ENCODE measurements at regions not wholly inside any gene's neighbourhood (a gene's known extent, or its start where the extent isn't known, plus 50 kb on each side); places are given as distances from the start of the nearest gene placed in this dataset.
A peak's percentile ranks its signal among the peaks of the same experiment; 100 is the strongest.

DNA sequence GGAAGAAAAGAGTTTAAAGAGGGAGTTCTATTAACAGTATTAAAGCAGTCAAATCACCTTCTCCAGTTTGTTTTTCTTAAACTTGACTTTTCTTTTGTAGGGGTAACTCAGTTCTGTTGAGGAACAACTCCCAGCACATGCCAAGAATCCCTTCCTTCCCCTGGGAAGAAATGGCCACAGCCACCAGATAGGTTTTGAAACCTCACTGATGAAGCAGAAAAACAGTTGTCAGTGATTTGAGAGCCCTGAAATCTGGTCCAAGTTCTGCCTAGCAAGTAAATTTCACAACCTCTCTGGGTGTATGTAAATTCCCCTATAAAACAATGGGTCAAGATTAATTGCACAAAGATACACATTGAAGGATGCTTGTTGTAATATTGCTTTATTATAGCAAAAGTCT is 167.1 kb downstream of the DHX15 start:
- peak; percentile 9 for DNase-seq (ENCODE audit: low read depth)

DNA sequence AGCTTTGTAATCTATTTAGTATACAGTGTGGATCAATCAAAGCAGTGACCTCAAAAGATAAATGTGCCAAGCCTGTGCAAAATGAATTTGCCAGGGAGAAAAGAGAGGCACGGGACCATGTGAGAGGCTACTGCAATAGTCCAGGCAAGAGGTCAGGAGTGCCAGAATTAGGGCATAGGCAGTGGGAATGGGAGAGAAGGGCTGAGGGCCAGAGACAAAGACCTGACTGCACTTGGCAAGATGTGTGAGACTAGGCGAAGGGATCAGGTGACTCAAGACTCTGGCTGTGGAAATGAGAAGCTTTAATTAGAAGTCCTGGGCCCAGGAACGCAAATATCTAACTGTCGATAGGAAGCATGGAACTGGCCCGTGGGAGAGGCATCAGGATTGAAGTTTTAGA is 168.1 kb downstream of the DHX15 start:
- no peak for DNase-seq (ENCODE audit: low read depth)

DNA sequence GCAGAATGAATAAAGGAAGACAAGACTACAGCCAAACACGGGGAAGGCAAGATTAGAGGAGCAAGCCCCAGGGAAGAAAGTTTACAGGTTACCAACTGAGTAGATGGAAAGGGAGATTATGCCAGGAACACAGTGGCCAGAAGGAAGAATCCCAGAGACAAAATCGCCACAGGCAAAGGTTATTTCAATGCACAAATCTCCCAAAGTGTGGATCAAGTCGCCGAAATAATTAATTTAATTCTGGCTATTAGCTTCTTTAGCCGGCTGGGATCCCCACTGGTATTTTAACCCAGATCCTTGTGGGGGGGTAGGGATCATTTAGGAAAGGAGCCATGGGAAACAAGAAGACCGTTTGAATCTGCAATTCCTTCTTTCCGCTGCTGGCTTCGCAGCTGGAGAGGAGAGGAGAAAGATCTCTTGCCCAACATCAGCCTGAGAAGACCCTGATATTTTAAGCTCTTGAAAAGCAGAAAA is 171.0 kb downstream of the DHX15 start:
- DNase-seq (ENCODE audit: low read depth): no peak

DNA sequence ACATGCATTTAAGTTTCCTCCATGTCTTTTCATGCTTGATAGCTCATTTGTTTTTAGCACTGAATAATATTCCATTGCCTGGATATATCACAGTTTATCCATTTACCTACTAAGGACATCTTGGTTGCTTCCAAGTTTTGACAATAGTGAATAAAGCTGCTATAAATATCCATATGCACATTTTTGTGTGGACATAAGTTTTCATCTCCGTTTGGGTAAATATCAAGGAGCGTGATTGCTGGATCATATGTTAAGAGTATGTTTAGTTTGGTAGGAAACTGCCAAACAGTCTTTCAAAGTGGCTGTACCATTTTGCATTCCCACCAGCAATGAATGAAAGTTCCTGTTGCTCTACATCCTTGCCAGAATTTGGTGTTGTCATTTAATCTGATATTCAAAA is 172.5 kb downstream of the DHX15 start:
- no peak for DNase-seq (ENCODE audit: low read depth)

DNA sequence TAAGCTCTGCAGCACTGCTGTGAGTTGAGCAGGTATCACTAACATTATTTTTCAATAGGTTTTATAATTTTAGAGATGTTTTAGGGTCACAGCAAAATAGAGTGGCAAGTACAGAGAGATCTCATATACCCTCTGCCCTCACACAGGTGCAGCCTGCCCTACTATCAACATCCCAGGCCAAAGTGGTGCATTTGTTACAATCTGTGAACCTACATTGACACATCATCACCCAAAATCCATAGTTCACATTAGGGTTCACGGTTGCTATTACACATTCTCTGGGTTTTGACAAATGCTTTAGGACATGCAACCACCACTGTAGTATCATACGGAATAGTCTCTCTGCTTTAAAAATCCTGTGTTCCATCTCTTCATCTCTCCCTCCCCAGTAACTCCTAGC is 173.1 kb downstream of the DHX15 start:
- DNase-seq (ENCODE audit: low read depth): no peak

DNA sequence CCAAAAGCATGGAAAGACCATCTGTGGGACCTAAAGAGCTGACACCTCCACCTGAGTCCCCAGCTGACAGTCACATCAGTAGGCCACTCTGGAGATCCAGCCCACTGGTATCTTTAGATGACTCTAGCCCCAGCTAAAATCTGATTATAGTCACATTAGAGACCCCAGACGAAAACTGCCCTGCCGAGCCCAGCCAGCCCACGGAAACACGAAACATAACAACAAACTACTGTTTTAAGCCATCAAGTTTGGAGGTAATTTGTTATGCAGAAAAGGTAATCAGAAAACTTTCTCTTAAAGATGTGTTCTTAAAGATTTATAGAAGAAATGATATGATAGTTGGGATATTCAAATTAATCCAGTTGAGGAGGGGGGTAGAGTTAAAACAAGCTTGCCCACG is 175.7 kb downstream of the DHX15 start:
- no peak for DNase-seq (ENCODE audit: low read depth)

DNA sequence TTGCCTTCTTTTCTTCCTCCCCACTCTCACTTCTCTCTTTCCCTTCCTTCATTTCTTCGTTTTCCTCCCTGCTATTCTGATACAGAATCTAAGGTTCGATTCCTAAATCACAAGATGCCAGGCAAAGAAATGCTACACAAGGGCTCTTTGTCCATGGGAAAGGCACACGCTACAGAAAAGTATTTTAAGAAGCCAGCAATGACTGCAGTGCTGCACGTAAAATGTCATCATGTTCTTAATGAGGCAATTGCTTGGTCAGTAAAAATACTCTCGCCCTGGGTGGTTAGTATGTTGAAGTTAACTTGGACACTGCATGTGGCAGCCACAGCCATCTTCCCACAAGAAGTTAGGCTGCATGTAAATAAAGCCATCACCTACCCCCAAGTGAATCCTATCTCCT is 178.4 kb downstream of the DHX15 start:
- DNase-seq (ENCODE audit: low read depth): no peak

DNA sequence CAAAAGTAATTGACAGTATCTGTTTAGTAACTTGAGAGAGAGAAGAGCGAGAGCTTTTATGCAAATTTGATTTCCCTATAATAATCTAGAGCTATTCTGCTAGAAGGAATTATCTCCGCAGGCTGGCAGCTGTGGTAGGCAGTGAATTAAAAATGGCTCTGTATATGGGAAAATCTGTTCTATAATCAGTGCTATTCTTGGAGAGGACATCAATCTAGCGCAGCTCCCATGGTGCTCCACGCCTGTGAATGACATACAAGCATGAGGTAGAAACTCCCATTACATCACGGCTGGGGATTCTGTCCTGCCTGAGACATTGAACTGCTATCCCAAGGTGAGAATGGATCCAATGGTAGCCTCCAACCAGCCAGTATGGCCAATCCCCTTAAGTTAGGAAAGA is 179.0 kb downstream of the DHX15 start:
- DNase-seq (ENCODE audit: low read depth): no peak

DNA sequence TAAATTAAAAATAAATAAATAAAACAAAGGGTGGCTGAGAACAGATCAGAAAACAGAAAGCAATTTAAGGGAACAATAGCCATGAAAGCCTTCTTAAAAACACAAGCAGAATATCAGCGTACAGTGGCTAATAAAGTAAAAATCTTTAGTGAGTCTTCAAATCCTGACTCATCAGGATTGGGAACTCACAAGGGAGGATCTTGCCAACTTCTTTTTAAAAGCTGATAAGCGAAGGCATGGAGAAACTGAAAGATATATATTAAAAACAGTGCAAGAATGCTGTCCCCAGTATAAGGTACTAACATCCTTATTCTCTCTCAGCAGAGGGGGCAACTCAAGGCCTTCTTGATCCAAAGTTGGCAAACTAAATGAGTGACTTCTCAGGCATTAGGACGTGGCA is 180.1 kb downstream of the DHX15 start:
- DNase-seq (ENCODE audit: low read depth): no peak

DNA sequence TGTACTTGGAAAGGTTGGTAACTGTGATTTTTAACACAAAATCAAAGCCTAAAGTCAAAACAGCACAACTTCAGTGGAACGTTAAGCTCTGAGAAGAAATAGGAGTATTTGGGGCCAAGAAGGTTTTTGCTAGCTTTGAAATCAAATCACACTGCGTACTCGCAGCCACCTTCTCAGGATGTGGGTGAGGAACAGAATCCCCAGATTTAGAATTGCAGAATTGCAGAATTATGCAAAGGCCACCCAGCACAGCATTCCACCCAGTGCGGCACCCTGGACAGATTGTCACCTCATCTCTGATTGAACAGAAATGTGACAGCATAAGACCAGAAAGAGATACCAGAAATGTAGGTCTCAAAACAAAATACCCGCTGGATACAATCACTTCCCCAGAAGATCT is 181.1 kb downstream of the DHX15 start:
- no peak for DNase-seq (ENCODE audit: low read depth)

DNA sequence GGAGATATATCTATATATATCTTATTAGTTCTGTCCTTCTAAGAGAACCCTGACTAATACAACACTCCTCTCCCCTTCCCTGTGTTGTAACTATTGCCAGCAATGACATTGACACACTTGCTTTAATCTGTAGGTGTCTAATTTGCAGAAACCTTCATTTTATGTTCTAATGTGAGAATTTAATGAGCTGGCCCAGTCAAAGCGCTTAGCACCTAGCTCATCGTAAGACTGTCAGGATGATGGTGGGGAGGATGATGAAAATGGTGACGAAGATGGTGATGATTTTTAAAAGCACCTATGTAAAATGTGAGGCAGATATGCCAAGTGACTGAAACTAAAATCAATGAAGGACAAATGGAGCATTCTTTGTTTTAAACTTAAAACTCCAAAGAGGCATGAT is 183.8 kb downstream of the DHX15 start:
- DNase-seq (ENCODE audit: low read depth): no peak

DNA sequence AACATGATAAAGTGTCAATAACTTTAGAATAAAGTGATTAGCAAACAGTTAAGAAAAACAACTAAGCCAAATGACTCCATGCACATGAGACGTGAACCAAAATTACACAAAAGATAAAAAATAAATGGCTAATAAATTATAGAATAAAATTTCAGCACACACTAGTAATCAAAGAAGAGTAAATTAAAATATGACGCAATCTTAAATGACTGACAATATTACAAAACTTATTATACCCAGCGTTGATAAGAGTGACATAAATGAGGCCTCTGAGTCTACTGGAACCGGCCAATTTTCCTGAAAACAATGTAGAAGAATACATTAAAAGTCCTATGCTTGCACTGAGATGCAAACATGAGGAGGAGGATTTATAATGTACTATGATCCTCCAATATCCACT is 187.4 kb downstream of the DHX15 start:
- no peak for DNase-seq (ENCODE audit: low read depth)

DNA sequence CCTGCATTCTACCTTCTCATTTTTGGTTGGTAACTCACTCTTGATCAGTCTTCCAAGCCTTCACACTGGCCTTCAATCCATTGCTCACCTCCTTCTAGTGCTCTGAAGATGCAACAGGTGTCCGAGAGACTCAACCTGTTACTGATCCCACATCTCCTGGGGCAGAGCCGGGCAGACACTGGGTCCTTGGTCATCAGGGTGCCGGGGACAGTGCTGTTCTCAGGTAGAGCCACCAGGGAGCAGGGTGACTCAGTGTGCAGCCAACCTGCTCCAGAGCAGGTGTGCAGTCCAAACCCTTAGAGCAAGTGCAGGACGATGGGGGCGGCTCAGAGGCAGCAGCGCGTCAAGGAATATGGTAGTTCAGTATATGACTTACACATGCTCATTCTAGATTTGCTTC is 188.4 kb downstream of the DHX15 start:
- no peak for DNase-seq (ENCODE audit: low read depth)

DNA sequence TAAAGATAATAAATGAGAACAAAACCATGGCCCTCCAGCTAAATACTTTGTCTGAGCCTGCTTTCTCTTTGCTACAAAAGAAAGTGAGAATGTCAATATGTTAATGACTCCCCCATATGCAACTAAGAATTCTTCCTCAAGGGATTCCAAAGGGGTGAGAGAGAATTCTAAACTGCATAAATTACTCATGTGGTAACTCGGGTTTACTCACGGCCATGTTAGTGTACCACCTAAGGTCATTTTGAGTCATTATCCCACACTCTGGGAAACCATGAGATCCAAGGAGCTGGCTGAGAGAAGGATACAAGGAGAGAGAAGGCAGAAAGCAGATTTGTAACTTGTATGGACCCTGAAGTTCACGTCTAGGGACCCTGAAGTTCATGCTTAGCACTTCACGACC is 190.3 kb downstream of the DHX15 start:
- DNase-seq (ENCODE audit: low read depth): no peak

DNA sequence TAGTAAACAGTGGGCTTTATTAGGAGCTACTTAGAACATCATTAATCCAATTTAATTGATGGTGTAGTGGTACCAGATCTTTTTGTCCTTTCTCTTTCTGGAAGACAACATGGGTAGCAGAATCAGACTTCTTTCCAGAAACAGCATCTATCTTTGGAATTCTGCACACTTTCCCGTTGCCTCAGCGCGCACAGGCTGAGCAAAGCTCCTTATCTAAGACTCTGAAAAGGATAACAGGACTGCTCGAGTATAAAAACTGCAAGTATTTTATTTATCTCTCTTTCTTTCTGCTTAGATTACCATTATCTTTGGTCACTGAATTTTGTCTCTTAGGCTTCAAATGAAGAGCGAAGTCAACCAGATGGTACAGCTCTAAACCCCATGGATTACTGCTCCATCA is 191.7 kb downstream of the DHX15 start:
- DNase-seq (ENCODE audit: low read depth): no peak

DNA sequence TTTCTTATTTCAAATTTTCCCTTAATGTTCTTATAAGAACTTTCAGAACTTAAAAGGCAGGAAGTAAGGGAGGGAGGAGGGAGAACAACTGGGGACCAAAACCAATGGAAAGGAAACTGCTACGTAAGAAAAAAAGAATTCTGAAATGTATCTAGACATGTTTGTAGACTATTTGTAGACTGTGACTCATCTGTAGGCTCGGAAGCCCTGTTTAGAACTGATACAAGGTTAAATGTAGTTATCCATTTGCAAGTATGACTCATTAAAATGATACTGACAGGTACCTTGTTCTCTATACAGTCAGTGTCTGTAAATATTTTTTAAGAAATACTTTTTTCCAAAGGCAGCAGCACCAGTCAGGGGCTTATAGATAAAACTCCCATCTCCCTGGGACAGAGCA is 202.0 kb downstream of the DHX15 start:
- no peak for DNase-seq (ENCODE audit: low read depth)

DNA sequence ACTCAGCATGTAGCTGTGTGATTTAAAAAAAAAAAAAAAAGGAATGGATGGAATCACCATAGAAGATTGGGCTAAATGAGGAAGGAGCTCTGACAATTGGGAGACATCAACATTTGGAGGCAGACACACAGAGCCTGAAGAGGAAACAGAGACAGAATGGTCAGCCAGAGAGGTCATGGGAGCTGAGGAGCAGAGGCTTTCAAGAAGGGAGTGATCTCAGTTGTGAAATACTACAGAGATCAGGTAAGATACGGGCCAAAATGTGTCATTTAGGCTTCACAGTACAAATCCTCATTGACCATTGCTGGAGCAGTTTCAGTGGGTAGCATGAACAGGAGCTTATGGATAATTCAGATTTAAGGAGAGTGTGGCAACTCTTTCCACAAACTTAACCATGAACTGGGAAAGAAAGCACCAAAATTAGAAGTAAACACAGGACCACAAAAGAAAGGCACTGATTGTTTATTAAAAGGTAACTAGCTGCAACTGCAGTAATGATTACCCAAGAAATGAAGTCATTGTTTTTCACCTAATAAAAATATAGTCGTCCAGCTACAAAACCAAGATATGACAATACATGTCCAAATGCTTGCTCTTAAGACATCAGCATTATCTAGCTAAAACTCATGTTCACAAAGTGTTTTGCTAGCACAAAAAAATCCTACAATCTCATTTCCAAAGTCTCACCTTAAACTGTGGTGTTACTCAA is 203.2 kb downstream of the DHX15 start:
- DNase-seq (ENCODE audit: low read depth): no peak

DNA sequence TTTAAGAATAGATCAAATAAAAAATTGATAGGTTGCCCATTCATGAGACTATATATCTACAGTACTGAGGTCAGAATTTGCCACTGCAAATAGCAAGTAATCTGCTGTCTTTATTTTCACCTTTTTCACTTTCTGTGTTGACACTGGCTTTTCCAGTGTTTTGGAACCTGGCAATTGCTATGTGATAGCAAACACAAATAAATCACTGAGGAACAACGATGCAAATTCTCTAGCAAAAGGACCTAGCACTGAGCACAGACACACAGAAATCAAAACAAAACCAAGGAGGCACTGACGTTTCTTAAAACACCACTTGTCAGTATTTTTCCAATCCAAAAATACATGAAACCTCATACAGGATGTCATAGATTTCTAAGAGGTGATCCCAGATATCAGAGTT is 210.7 kb downstream of the DHX15 start:
- DNase-seq (ENCODE audit: low read depth): no peak

DNA sequence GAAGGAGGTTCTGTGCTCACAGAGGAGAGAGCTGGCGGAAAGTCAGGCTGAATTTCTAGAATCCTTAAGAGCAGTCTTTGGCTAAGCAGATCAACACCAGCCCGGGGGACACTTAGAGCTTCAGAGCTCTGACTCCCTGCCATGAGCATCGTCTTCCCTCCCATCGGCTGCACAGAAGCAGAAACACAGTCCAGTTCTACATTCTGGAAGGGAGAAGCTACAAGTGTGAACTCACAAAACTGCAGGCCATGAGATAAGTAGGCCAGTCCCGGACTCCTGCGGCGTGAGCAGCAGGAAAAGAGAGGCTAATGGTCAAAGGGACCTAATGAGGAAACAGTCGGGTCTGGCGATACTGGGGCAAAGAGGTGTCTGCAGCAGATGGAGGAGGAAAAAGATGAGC is 211.5 kb downstream of the DHX15 start:
- no peak for DNase-seq (ENCODE audit: low read depth)

DNA sequence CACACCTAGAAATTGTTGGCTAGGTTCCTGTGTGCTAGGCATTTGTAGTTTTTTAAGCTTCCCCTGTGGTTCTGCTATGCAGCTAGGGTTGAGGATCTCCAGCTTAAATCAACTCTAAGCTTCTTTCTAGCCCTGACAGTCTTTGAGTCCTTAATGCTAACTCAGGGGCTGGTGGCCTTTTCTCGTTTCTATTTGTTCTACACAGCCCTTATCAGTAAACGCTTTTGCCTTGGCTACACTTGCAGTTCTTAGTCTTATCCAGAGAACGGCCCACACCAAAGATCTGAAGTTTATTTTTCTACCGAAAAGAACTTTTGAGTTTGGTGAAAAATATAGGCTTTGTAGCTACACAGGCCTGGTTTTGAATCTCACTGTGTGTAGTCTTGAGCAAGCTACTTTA is 212.0 kb downstream of the DHX15 start:
- no peak for DNase-seq (ENCODE audit: low read depth)

DNA sequence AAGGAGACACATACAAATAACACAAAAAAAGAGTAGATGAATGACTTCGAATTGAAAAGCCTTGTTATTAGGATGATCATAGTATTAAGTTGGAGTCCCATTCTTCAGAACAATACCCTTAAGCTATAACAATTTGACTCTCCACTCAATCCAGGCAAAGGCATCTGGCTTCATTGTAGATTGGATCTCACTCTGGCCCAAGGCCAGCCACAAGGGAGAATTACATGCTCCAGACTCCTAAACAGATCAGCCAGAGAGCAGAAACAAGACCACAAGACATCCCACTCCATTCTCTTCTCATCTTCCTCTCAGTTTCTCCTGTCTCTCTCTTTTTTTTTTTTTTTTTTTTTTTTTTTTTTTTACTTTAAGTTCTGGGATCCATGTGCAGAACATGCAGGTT is 213.9 kb downstream of the DHX15 start:
- no peak for DNase-seq (ENCODE audit: low read depth)

DNA sequence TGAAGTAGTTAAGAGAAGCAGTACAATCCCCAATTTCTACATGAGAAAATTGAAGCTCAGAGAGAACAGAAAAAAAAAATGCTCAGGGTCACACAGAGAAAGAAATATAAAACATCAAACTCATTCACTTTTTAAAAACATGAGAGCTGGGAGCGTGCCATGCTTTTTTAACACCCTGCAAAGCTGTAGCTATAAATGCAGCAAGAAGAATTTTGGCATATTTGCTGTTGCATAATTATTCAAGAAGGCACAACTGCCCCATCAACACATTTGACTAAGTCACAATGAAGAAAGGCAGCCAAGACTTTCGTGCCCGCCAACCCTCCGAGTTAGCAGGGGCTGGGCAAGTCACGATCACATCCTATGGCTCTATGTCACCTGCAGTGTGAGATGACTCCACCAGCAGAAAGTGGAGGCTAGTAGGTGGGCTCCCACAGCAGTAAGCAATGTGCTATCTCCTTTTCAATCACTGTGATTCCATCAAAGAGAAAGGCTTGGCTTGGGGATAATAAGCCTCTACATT is 214.8 kb downstream of the DHX15 start:
- DNase-seq (ENCODE audit: low read depth): no peak

DNA sequence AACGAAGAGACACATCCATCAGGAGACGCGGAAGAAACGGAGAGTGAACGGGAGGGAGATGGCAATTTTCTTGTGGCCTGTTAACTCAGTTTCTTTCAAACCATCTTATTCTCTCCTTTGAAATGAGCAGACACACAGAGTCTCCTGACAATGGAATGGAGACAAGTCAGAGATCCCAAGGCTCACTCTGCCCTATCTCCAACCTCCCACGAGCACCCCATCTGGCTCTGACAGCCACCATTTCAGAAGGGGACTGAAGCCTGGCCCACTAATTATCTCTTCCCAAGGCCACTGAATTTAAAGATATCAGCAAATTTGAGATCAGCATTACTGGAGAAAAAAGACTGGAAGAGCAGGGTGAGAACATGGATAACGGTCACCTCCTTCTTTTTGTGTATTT is 215.6 kb downstream of the DHX15 start:
- no peak for DNase-seq (ENCODE audit: low read depth)

DNA sequence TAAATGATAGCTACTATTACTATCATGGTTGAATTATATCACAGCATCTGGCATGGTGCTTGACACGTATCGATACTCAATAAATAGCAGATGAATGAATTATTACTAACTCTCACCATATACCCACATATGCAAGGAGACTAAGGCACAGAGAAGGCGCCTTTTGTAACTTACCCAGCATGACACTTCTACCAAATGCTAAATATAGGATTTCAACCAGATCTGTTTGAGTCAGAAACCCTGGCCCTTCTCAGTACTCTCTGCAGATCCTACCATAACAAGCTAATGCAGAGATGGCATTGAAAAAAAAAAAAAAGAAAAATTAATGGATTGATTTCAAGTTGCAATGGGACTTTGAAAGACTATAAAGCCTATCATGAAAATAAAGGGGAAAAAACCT is 219.5 kb downstream of the DHX15 start:
- DNase-seq (ENCODE audit: low read depth): no peak
